ENCODE measurements at regions not wholly inside any gene's neighbourhood (a gene's known extent, or its start where the extent isn't known, plus 50 kb on each side); places are given as distances from the start of the nearest gene placed in this dataset.

DNA sequence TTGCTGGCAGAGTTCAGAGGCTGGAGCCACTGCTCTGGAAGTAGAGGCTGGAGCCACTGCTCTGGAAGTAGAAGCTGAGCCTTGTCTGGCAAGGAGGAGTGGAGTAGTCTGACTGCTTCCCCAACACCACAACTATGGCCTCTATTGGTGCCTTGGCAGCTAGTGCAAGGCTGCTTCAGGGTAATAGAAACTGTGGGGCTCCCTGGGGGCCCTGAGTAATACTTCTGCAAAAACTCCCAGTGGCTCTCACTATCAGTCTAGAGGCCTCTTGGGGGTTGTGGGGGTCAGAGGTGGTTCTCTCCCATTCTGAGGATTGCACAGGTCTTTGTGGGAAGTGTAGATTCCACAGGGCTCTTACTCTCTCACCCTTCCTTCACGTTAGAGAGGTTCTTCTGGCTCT lies 629.0 kb upstream of the PTPRD start:
- Histone ChIP-seq H3K27ac (ENCODE audit: insufficient read depth, low read depth, low read length) (no peak overlapping the region), H3K4me1 (ENCODE audit: control insufficient read depth, extremely low read depth, insufficient read depth, low read length) (no peaks in the 10 kb centered on the region), H3K9me3 (replicated peaks; ENCODE audit: control insufficient read depth, insufficient read depth, low read length) (peaks cover 7% of the 10 kb centered on the region), H2AFZ (ENCODE audit: low read depth, low read length) (no peak overlapping the region), H4K20me1 (replicated peaks; ENCODE audit: control insufficient read depth, extremely low read depth, insufficient read depth, low read length) (no peaks in the 10 kb centered on the region), H3K79me2 (ENCODE audit: control insufficient read depth, insufficient read depth, low read length) (no peaks in the 10 kb centered on the region), H3K9ac (replicated peaks; ENCODE audit: extremely low read depth, insufficient read depth, low read length) (no peak overlapping the region), H3K27me3 (ENCODE audit: control insufficient read depth in 2 of 2, insufficient read depth in 2 of 2, low read length in 2 of 2) (no peaks in the 10 kb centered on the region), H3K4me3 (replicated peaks in 1 of 3; ENCODE audit: insufficient read depth in 1 of 3, low read depth in 1 of 3, low read length in 3 of 3) (no peak overlapping the region), H3K36me3 (ENCODE audit: control insufficient read depth in 2 of 2, extremely low read depth in 1 of 2, insufficient read depth in 2 of 2, low read length in 2 of 2) (no peaks in the 10 kb centered on the region), H3K4me2 (ENCODE audit: insufficient read depth, low read length) (no peak overlapping the region), H3K9me1 (replicated peaks; ENCODE audit: control insufficient read depth, extremely low read depth, insufficient read depth, low read length) (no peaks in the 10 kb centered on the region)
- no TSS peak for BruUV-seq (replicated peaks)
- no peak for FAIRE-seq
- ChIA-PET POLR2A (no interaction called here), CTCF (no interaction called here)
- dilution Hi-C loops (cut with MboI; ENCODE audit: extremely low pct_ligation_motif_present, low sequenced_read_pairs) (no loop called here), intact Hi-C loops (cut with micrococcal nuclease) (no loop called here)
- TF ChIP-seq POLR2AphosphoS5 (IDR thresholded peaks at IDR 0.05; ENCODE audit: insufficient read depth, low read depth, low read length) = no peak
- no peak for TF ChIP-seq JUN (IDR thresholded peaks at IDR 0.05; ENCODE audit: borderline replicate concordance, insufficient read depth, insufficient read length, low read depth)
- no peak for DNase-seq (ENCODE audit: low read depth, low spot score)

GRCh38 chr9:11257992-11258391 lies 645.2 kb upstream of the PTPRD start:
- Histone ChIP-seq H3K4me2 (ENCODE audit: insufficient read depth, low read length) (no peak overlapping the region), H3K27ac (ENCODE audit: insufficient read depth, low read depth, low read length) (no peak overlapping the region), H2AFZ (ENCODE audit: low read depth, low read length) (no peak overlapping the region), H3K36me3 (ENCODE audit: control insufficient read depth in 2 of 2, extremely low read depth in 1 of 2, insufficient read depth in 2 of 2, low read length in 2 of 2) (no peaks in the 10 kb centered on the region), H3K27me3 (ENCODE audit: control insufficient read depth in 2 of 2, insufficient read depth in 2 of 2, low read length in 2 of 2) (no peaks in the 10 kb centered on the region), H3K4me3 (replicated peaks in 1 of 3; ENCODE audit: insufficient read depth in 1 of 3, low read depth in 1 of 3, low read length in 3 of 3) (no peak overlapping the region), H3K79me2 (ENCODE audit: control insufficient read depth, insufficient read depth, low read length) (no peaks in the 10 kb centered on the region), H4K20me1 (replicated peaks; ENCODE audit: control insufficient read depth, extremely low read depth, insufficient read depth, low read length) (no peaks in the 10 kb centered on the region), H3K9ac (replicated peaks; ENCODE audit: extremely low read depth, insufficient read depth, low read length) (no peak overlapping the region), H3K4me1 (ENCODE audit: control insufficient read depth, extremely low read depth, insufficient read depth, low read length) (no peaks in the 10 kb centered on the region), H3K9me1 (replicated peaks; ENCODE audit: control insufficient read depth, extremely low read depth, insufficient read depth, low read length) (no peaks in the 10 kb centered on the region), H3K9me3 (replicated peaks; ENCODE audit: control insufficient read depth, insufficient read depth, low read length) (peaks cover 4% of the 10 kb centered on the region)
- CTCF ChIA-PET = no interaction called here
- POLR2A ChIA-PET = no interaction called here
- FAIRE-seq (no peak), DNase-seq (ENCODE audit: low read depth, low spot score) (no peak)
- TF ChIP-seq, protein P1, sequence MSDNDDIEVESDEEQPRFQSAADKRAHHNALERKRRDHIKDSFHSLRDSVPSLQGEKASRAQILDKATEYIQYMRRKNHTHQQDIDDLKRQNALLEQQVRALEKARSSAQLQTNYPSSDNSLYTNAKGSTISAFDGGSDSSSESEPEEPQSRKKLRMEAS (IDR thresholded peaks at IDR 0.05; ENCODE audit: insufficient read depth, insufficient read length) = no peak
- TF ChIP-seq, protein P2, sequence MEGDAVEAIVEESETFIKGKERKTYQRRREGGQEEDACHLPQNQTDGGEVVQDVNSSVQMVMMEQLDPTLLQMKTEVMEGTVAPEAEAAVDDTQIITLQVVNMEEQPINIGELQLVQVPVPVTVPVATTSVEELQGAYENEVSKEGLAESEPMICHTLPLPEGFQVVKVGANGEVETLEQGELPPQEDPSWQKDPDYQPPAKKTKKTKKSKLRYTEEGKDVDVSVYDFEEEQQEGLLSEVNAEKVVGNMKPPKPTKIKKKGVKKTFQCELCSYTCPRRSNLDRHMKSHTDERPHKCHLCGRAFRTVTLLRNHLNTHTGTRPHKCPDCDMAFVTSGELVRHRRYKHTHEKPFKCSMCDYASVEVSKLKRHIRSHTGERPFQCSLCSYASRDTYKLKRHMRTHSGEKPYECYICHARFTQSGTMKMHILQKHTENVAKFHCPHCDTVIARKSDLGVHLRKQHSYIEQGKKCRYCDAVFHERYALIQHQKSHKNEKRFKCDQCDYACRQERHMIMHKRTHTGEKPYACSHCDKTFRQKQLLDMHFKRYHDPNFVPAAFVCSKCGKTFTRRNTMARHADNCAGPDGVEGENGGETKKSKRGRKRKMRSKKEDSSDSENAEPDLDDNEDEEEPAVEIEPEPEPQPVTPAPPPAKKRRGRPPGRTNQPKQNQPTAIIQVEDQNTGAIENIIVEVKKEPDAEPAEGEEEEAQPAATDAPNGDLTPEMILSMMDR (IDR thresholded peaks at IDR 0.05; ENCODE audit: extremely low read depth in 1 of 2, insufficient read depth in 1 of 2, low read depth in 1 of 2, low read length in 2 of 2) = no peak
- no peak for TF ChIP-seq POLR2A (IDR thresholded peaks at IDR 0.05; ENCODE audit: low read depth, low read length)
- no peak for TF ChIP-seq GATA2 (IDR thresholded peaks at IDR 0.05; ENCODE audit: insufficient read depth, insufficient read length, low read depth, low read length)
- TF ChIP-seq EZH2 (IDR thresholded peaks at IDR 0.05; ENCODE audit: borderline replicate concordance, low read depth, low read length, severe bottlenecking) = no peak
- no peak for TF ChIP-seq MYC (IDR thresholded peaks at IDR 0.05; ENCODE audit: low read depth, low read length)
- BruUV-seq (replicated peaks) = no TSS peak
- intact Hi-C loops (cut with micrococcal nuclease) (loop anchor here (10.0 kb wide), 1 partner anchor 637 kb away; no protein-coding TSS in a partner anchor), dilution Hi-C loops (cut with MboI; ENCODE audit: extremely low pct_ligation_motif_present, low sequenced_read_pairs) (no loop called here)
